C4-2B (cell line): ENCODE measurements at regions not wholly inside any gene's neighbourhood (a gene's known extent, or its start where the extent isn't known, plus 50 kb on each side); places are given as distances from the start of the nearest gene placed in this dataset.

ENCODE experiments used
- ZFX ChIP-seq: fragments of 450-650 bp; IDR thresholded peaks from 2 replicates; pipeline ENCODE4 v1.6.1; 2017
- TF ChIP-seq, protein P1 (sequence below): fragments of 450-650 bp; conservative IDR thresholded peaks from 2 replicates; pipeline ENCODE4 v1.5.1; 2017; ENCODE audit warnings: mild to moderate bottlenecking

DNA sequence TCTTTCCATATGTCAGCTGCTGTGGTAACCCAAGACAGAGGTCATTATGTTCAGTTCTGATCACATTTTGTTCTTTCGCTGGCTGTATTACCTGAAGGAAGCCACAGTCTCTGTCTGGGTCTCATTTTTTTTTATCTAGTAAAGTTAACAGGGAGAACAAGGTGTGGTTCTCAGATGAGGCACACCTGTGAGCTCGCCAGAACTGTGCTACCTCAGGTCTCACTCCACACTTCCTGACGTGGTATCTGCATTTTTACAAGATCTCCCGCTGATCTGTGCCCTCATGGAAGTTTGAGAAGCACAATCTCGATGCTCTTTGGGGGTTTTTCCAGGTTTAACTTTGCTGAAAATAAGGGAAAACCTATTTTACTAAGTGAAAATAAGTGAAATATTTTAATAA, 169.5 kb upstream of the CENPW start:
- TF ChIP-seq, protein P1, sequence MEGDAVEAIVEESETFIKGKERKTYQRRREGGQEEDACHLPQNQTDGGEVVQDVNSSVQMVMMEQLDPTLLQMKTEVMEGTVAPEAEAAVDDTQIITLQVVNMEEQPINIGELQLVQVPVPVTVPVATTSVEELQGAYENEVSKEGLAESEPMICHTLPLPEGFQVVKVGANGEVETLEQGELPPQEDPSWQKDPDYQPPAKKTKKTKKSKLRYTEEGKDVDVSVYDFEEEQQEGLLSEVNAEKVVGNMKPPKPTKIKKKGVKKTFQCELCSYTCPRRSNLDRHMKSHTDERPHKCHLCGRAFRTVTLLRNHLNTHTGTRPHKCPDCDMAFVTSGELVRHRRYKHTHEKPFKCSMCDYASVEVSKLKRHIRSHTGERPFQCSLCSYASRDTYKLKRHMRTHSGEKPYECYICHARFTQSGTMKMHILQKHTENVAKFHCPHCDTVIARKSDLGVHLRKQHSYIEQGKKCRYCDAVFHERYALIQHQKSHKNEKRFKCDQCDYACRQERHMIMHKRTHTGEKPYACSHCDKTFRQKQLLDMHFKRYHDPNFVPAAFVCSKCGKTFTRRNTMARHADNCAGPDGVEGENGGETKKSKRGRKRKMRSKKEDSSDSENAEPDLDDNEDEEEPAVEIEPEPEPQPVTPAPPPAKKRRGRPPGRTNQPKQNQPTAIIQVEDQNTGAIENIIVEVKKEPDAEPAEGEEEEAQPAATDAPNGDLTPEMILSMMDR: no peak
- TF ChIP-seq ZFX: no peak
